ENCODE measurements at regions not wholly inside any gene's neighbourhood (a gene's known extent, or its start where the extent isn't known, plus 50 kb on each side); places are given as distances from the start of the nearest gene placed in this dataset.

DNA sequence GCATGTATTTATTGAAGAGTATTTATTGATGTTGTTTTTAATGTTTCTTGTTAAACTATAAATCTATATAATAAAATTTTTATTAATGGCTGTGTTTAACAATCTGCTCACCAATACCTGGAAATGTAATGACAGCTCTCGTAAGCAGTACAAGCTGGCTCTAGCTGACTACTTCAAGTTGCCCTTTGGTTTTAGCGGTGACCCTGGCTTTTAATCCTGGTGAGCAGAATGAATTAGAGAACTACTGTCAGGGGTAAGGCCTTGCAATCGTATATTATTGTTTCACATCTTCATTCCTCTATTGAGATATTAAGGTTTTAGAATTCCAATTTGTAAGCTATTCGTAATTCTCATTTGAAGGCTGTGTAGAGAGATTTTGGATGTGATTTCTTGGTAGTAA is 372.2 kb downstream of the METTL15 start:
- TF ChIP-seq, protein P1, sequence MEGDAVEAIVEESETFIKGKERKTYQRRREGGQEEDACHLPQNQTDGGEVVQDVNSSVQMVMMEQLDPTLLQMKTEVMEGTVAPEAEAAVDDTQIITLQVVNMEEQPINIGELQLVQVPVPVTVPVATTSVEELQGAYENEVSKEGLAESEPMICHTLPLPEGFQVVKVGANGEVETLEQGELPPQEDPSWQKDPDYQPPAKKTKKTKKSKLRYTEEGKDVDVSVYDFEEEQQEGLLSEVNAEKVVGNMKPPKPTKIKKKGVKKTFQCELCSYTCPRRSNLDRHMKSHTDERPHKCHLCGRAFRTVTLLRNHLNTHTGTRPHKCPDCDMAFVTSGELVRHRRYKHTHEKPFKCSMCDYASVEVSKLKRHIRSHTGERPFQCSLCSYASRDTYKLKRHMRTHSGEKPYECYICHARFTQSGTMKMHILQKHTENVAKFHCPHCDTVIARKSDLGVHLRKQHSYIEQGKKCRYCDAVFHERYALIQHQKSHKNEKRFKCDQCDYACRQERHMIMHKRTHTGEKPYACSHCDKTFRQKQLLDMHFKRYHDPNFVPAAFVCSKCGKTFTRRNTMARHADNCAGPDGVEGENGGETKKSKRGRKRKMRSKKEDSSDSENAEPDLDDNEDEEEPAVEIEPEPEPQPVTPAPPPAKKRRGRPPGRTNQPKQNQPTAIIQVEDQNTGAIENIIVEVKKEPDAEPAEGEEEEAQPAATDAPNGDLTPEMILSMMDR (IDR thresholded peaks at IDR 0.05; ENCODE audit: insufficient read depth, low read length, poor library complexity, severe bottlenecking) = no peak
- TF ChIP-seq EZH2phosphoT487 (conservative IDR thresholded peaks at IDR 0.05; ENCODE audit: low read length) = no peak

Data from SU-DHL-6 (cell line).